ENCODE measurements at regions not wholly inside any gene's neighbourhood (a gene's known extent, or its start where the extent isn't known, plus 50 kb on each side); places are given as distances from the start of the nearest gene placed in this dataset.

DNA sequence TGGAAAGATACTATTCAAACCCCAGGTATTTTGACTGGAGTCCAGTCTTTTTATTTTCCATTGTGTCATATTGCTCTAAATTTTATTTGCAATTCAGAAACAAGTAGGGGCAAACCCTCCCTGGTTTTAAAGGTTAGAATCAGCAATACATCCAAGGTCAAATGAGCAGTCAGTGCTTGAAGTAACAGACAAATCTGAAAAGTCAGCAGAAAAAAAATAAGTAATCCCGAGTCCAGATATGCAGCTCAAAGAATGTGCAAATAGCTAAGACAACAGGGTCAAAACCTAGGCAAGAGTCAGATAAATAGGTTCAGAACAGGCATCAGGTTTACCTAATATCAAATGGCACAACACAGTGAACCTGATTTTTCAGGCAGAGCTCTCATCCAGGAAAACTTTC, 367.0 kb downstream of the STK39 start (continued):
- TF ChIP-seq TAF7 (optimal IDR thresholded peaks at IDR 0.05; ENCODE audit: borderline replicate concordance, low read depth, low read length) (no peak), KDM4A (IDR thresholded peaks at IDR 0.05; ENCODE audit: low read depth, low read length, severe bottlenecking) (no peak), SIX5 (IDR thresholded peaks at IDR 0.05; ENCODE audit: low read depth, low read length) (no peak), CEBPB (IDR thresholded peaks at IDR 0.05; ENCODE audit: low read depth, low read length) (no peak)
